ENCODE measurements at regions not wholly inside any gene's neighbourhood (a gene's known extent, or its start where the extent isn't known, plus 50 kb on each side); places are given as distances from the start of the nearest gene placed in this dataset.
"Not testable (repeated sequence)": the region's sequence is repeated elsewhere in the genome, so short reads cannot be mapped to it uniquely, and the experiment has no call there.

GRCh38 chr15:26015516-26016075 lies 152.5 kb upstream of the ATP10A start:
- POLR2A ChIA-PET, result no interaction called here
- Histone ChIP-seq H3K27ac (ENCODE audit: low read depth, low read length) (no peak overlapping the region), H3K36me3 (ENCODE audit: insufficient read depth, low read length) (no peaks in the 10 kb centered on the region), H3K4me1 (ENCODE audit: insufficient read depth, low read length) (no peaks in the 10 kb centered on the region), H3K9me3 (ENCODE audit: low read length) (no peaks in the 10 kb centered on the region), H3K27me3 (ENCODE audit: insufficient read depth, low read length, poor library complexity, severe bottlenecking) (no peaks in the 10 kb centered on the region), H3K4me3 (ENCODE audit: low read length) (no peak overlapping the region)
- H3K27me3 Mint-ChIP-seq, result peaks cover 5 to 15% of the 10 kb centered on the region in 2 donors
- CTCF ChIA-PET, result no interaction called here
- no peak overlapping the region for H3K4me3 Mint-ChIP-seq
- H3K36me3 Mint-ChIP-seq, result peaks cover 0 to 2% (median 0%) of the 10 kb centered on the region in 3 donors
- peaks cover 0 to 4% (median 0%) of the 10 kb centered on the region in 5 donors for H3K9me3 Mint-ChIP-seq
- no peak for DNase-seq
- no peaks in the 10 kb centered on the region for H3K4me1 Mint-ChIP-seq
- H3K27ac Mint-ChIP-seq, result no peak overlapping the region

DNA sequence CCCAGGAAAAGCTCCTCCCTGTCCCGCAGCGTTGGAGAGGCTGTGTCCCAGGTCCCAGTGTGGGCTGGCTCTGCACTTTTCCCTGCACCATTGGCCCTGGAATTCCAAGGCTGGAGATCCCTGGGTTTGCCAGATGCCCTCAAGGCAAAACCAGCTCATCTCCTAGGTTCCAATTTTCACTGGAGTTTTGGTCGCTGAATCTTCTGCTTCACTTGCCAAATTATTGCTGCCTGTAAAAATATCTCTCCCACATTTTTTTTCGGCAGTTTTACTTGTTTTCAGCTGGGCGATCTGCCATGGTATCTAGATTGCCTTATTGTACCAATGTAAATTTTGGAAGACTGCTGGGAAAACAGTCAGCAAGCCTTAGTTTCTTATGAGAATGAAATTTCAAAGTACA lies 150.9 kb upstream of the ATP10A start:
- no peaks in the 10 kb centered on the region for H3K9me3 ChIP-seq (ENCODE audit: low read length)
- Mint-ChIP-seq H3K4me3 (no peak overlapping the region), H3K27me3 (peaks cover 6 to 15% of the 10 kb centered on the region in 2 donors), H3K4me1 (no peaks in the 10 kb centered on the region), H3K27ac (no peak overlapping the region), H3K36me3 (peaks cover 0 to 2% (median 0%) of the 10 kb centered on the region in 3 donors), H3K9me3 (peaks cover 0 to 6% (median 0%) of the 10 kb centered on the region in 5 donors)
- no peaks in the 10 kb centered on the region for H3K4me1 ChIP-seq (ENCODE audit: insufficient read depth, low read length)
- DNase-seq, result no peak
- no peak overlapping the region for H3K27ac ChIP-seq (ENCODE audit: low read depth, low read length)
- no peaks in the 10 kb centered on the region for H3K36me3 ChIP-seq (ENCODE audit: insufficient read depth, low read length)
- ChIA-PET POLR2A (no interaction called here), CTCF (no interaction called here)
- no peaks in the 10 kb centered on the region for H3K27me3 ChIP-seq (ENCODE audit: insufficient read depth, low read length, poor library complexity, severe bottlenecking)
- no peak overlapping the region for H3K4me3 ChIP-seq (ENCODE audit: low read length)

DNA sequence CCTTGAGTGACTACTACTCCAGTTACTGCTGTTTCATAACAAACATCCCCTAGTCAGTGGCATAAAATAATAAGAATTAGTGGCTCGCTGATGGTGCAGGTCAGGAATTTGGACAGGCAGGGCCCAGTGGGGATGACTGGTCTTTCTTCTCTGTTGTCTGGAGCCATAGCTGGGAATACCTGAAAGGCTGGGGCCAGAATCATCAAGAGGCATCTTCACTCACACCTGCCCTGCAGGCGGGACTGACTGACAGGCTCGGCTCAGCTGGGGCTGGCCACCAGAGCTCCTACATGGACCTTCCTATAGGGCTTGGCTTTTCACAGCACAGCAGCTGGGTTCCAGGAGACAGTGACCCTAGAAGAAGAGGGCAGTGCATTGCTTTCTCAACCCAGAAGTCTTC lies 148.8 kb upstream of the ATP10A start:
- H3K27ac ChIP-seq (ENCODE audit: low read depth, low read length), result no peak overlapping the region
- H3K4me1 Mint-ChIP-seq, result no peaks in the 10 kb centered on the region
- no peaks in the 10 kb centered on the region for H3K9me3 ChIP-seq (ENCODE audit: low read length)
- H3K27ac Mint-ChIP-seq, result no peak overlapping the region
- no peaks in the 10 kb centered on the region for H3K4me1 ChIP-seq (ENCODE audit: insufficient read depth, low read length)
- ChIA-PET POLR2A (no interaction called here), CTCF (no interaction called here)
- no peak for DNase-seq
- peaks cover 0 to 2% (median 0%) of the 10 kb centered on the region in 3 donors for H3K36me3 Mint-ChIP-seq
- H3K9me3 Mint-ChIP-seq, result peaks cover 0 to 6% (median 0%) of the 10 kb centered on the region in 5 donors
- peaks cover 6 to 12% of the 10 kb centered on the region in 2 donors for H3K27me3 Mint-ChIP-seq
- no peak overlapping the region for H3K4me3 Mint-ChIP-seq
- H3K36me3 ChIP-seq (ENCODE audit: insufficient read depth, low read length), result no peaks in the 10 kb centered on the region
- H3K4me3 ChIP-seq (ENCODE audit: low read length), result no peak overlapping the region
- H3K27me3 ChIP-seq (ENCODE audit: insufficient read depth, low read length, poor library complexity, severe bottlenecking), result no peaks in the 10 kb centered on the region

DNA sequence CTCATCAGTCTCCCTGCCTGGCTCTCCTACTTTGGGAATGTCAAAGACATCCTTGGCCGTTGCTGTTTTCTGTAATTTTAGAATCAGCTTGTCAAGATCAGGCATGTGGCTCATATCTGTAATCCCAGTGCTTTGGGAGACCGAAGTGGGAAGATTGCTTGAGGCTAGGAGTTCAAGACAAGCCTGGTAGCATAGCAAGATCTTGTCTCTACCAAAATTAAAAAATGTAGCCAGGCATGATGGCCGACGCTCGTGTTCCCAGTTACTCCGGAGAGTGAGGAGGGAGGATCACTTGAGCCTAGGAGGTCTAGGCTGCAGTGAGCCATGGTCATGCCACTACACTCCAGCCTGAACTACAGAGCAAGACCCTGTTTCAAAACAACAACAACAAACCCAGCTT lies 144.0 kb upstream of the ATP10A start:
- H3K4me1 Mint-ChIP-seq, result no peaks in the 10 kb centered on the region
- ChIA-PET CTCF (no interaction called here), POLR2A (no interaction called here)

GRCh38 chr15:26001201-26001600 lies 138.1 kb upstream of the ATP10A start:
- Mint-ChIP-seq H3K36me3 (no peaks in the 10 kb centered on the region), H3K27ac (no peak overlapping the region), H3K4me1 (no peaks in the 10 kb centered on the region), H3K4me3 (no peak overlapping the region), H3K9me3 (peaks cover 0 to 3% (median 0%) of the 10 kb centered on the region in 5 donors), H3K27me3 (peaks cover 0 to 8% of the 10 kb centered on the region in 2 donors)
- no peak overlapping the region for H3K4me3 ChIP-seq (ENCODE audit: low read length)
- no peak overlapping the region for H3K27ac ChIP-seq (ENCODE audit: low read depth, low read length)
- DNase-seq, result no peak
- POLR2A ChIA-PET, result no interaction called here
- CTCF ChIA-PET, result no interaction called here
- H3K4me1 ChIP-seq (ENCODE audit: insufficient read depth, low read length), result no peaks in the 10 kb centered on the region
- no peaks in the 10 kb centered on the region for H3K36me3 ChIP-seq (ENCODE audit: insufficient read depth, low read length)
- H3K27me3 ChIP-seq (ENCODE audit: insufficient read depth, low read length, poor library complexity, severe bottlenecking), result no peaks in the 10 kb centered on the region
- H3K9me3 ChIP-seq (ENCODE audit: low read length), result no peaks in the 10 kb centered on the region

More for the DNA sequence above, 144.0 kb upstream of the ATP10A start:
- Histone ChIP-seq H3K36me3 (ENCODE audit: insufficient read depth, low read length) (no peaks in the 10 kb centered on the region), H3K27ac (ENCODE audit: low read depth, low read length) (no peak overlapping the region), H3K4me3 (ENCODE audit: low read length) (no peak overlapping the region), H3K9me3 (ENCODE audit: low read length) (no peaks in the 10 kb centered on the region), H3K27me3 (ENCODE audit: insufficient read depth, low read length, poor library complexity, severe bottlenecking) (no peaks in the 10 kb centered on the region), H3K4me1 (ENCODE audit: insufficient read depth, low read length) (no peaks in the 10 kb centered on the region)
- Mint-ChIP-seq H3K27me3 (peaks cover 4 to 10% of the 10 kb centered on the region in 2 donors), H3K36me3 (no peaks in the 10 kb centered on the region), H3K4me3 (no peak overlapping the region), H3K27ac (no peak overlapping the region), H3K9me3 (peaks cover 0 to 4% (median 0%) of the 10 kb centered on the region in 5 donors)
- no peak for DNase-seq

GRCh38 chr15:25993506-25993905 lies 130.4 kb upstream of the ATP10A start:
- Mint-ChIP-seq H3K9me3 (no peaks in the 10 kb centered on the region), H3K27ac (no peak overlapping the region), H3K36me3 (no peaks in the 10 kb centered on the region), H3K4me3 (no peak overlapping the region), H3K27me3 (no peaks in the 10 kb centered on the region), H3K4me1 (no peaks in the 10 kb centered on the region)
- no peak for DNase-seq
- ChIA-PET POLR2A (no interaction called here), CTCF (no interaction called here)
- H3K4me3 ChIP-seq (ENCODE audit: low read length), result no peak overlapping the region
- H3K9me3 ChIP-seq (ENCODE audit: low read length), result no peaks in the 10 kb centered on the region
- no peaks in the 10 kb centered on the region for H3K27me3 ChIP-seq (ENCODE audit: insufficient read depth, low read length, poor library complexity, severe bottlenecking)
- no peaks in the 10 kb centered on the region for H3K36me3 ChIP-seq (ENCODE audit: insufficient read depth, low read length)
- H3K27ac ChIP-seq (ENCODE audit: low read depth, low read length), result no peak overlapping the region
- no peaks in the 10 kb centered on the region for H3K4me1 ChIP-seq (ENCODE audit: insufficient read depth, low read length)

DNA sequence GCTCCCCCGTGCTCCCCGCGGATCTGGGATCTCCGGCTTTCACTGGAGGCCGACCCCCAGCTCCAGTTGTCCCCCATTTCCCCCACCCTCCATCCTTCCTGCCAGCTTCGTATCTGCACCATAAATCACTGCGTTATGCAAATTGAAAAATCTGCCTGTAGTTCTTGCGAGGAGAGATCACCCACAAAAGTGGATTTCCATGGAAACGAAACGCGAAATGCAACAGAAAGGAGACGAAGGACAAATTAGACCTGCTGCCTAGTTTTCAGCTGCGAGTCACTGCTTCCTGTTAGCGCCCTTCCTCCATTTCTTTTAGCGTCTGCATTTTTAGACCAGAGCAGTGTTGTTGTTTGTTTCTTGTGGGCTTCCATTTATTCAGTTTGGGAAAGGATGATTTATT lies 127.1 kb upstream of the ATP10A start:
- H3K27me3 ChIP-seq (ENCODE audit: insufficient read depth, low read length, poor library complexity, severe bottlenecking), result no peaks in the 10 kb centered on the region
- no peaks in the 10 kb centered on the region for H3K4me1 Mint-ChIP-seq
- no peaks in the 10 kb centered on the region for H3K36me3 ChIP-seq (ENCODE audit: insufficient read depth, low read length)
- no peaks in the 10 kb centered on the region for H3K36me3 Mint-ChIP-seq
- no peak overlapping the region for H3K27ac ChIP-seq (ENCODE audit: low read depth, low read length)
- no peaks in the 10 kb centered on the region for H3K9me3 Mint-ChIP-seq
- H3K4me3 Mint-ChIP-seq, result no peak overlapping the region
- DNase-seq, result no peak
- H3K9me3 ChIP-seq (ENCODE audit: low read length), result no peaks in the 10 kb centered on the region
- CTCF ChIA-PET, result no interaction called here
- H3K4me1 ChIP-seq (ENCODE audit: insufficient read depth, low read length), result no peaks in the 10 kb centered on the region
- H3K4me3 ChIP-seq (ENCODE audit: low read length), result no peak overlapping the region
- H3K27ac Mint-ChIP-seq, result no peak overlapping the region
- POLR2A ChIA-PET, result no interaction called here
- H3K27me3 Mint-ChIP-seq, result peaks cover 3 to 8% of the 10 kb centered on the region in 2 donors

GRCh38 chr15:25989327-25989726 lies 126.2 kb upstream of the ATP10A start:
- Histone ChIP-seq H3K4me1 (ENCODE audit: insufficient read depth, low read length) (no peaks in the 10 kb centered on the region), H3K4me3 (ENCODE audit: low read length) (no peak overlapping the region), H3K36me3 (ENCODE audit: insufficient read depth, low read length) (no peaks in the 10 kb centered on the region), H3K27ac (ENCODE audit: low read depth, low read length) (no peak overlapping the region), H3K27me3 (ENCODE audit: insufficient read depth, low read length, poor library complexity, severe bottlenecking) (no peaks in the 10 kb centered on the region), H3K9me3 (ENCODE audit: low read length) (no peaks in the 10 kb centered on the region)
- no peaks in the 10 kb centered on the region for H3K9me3 Mint-ChIP-seq
- H3K36me3 Mint-ChIP-seq, result no peaks in the 10 kb centered on the region
- no peak overlapping the region for H3K4me3 Mint-ChIP-seq
- POLR2A ChIA-PET, result no interaction called here
- peaks cover 3 to 8% of the 10 kb centered on the region in 2 donors for H3K27me3 Mint-ChIP-seq
- H3K27ac Mint-ChIP-seq, result no peak overlapping the region
- CTCF ChIA-PET, result no interaction called here
- H3K4me1 Mint-ChIP-seq, result no peaks in the 10 kb centered on the region
- DNase-seq, result no peak

DNA sequence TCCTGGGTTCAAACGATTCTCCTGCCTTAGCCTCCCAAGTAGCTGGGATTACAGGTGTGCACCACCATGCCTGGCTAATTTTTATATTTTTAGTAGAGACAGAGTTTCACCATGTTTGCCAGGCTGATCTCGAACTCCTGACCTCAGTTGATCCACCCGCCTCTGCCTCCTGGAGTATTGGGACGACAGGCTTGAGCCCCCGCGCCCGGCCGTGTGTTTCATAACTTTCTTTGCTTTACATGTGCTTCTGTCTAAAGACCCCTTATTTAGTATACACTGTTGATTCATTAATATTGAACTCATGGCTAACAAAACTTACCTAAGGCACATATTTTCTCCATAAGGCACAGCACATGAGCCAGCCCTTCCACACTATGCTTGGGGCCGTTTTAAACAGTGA lies 125.6 kb upstream of the ATP10A start:
- H3K9me3 ChIP-seq (ENCODE audit: low read length); H3K4me1 Mint-ChIP-seq; H3K27me3 ChIP-seq (ENCODE audit: insufficient read depth, low read length, poor library complexity, severe bottlenecking); H3K4me3 ChIP-seq (ENCODE audit: low read length); H3K36me3 ChIP-seq (ENCODE audit: insufficient read depth, low read length); H3K27ac ChIP-seq (ENCODE audit: low read depth, low read length); H3K27ac Mint-ChIP-seq; H3K4me1 ChIP-seq (ENCODE audit: insufficient read depth, low read length); H3K4me3 Mint-ChIP-seq; CTCF ChIA-PET; H3K36me3 Mint-ChIP-seq; H3K27me3 Mint-ChIP-seq; POLR2A ChIA-PET; DNase-seq; H3K9me3 Mint-ChIP-seq: not testable (repeated sequence)

Data from CD8-positive, alpha-beta memory T cell (primary cell).